GM12878 (cell line): ENCODE measurements at regions not wholly inside any gene's neighbourhood (a gene's known extent, or its start where the extent isn't known, plus 50 kb on each side); places are given as distances from the start of the nearest gene placed in this dataset.

Source experiments
- ATAC-seq: fragments of 200-7000 bp; cut with Tn5 transposase; 3 replicates; pipeline ENCODE4 v1.9.1; 2020; ENCODE audit warnings: mild to moderate bottlenecking, moderate library complexity
- BruUV-seq: library from RNA; stranded (reverse); fragments of 400-500 nt; replicated peaks from 2 replicates; lab custom pipeline; 2021; lab: Mats Ljungman, UMichigan
- CTCF ChIA-PET: fragments of 300-600 bp; sonication (Branson Sonifier 250); formaldehyde crosslinking; extraction: SDS; loops from one replicate; lab custom pipeline; 2021; ENCODE audit warnings: inconsistent platforms; lab: Yijun Ruan, JAX
- POLR2A ChIA-PET: fragments of 350-600 bp; formaldehyde crosslinking; extraction: SDS; loops from one replicate; lab custom pipeline; 2021; ENCODE audit warnings: inconsistent platforms; lab: Charles Lee
- RAD21 ChIA-PET: fragments of 300-600 bp; sonication (Branson Sonifier 250); formaldehyde crosslinking; loops from one replicate; lab custom pipeline; 2023; ENCODE audit warnings: antibody characterized with exemption; ENCODE audit not compliant: unreplicated experiment; lab: Charles Lee
- SMC1A ChIA-PET: fragments of 300-600 bp; sonication (Branson Sonifier 250); formaldehyde crosslinking; loops from one replicate; lab custom pipeline; 2023; ENCODE audit not compliant: unreplicated experiment, uncharacterized antibody; lab: Charles Lee
- DNase-seq: peaks from one replicate; pipeline ENCODE4 v3.0.0-alpha.2; 2011; ENCODE audit warnings: low read depth, low spot score
- FAIRE-seq: peaks from 3 replicates; lab custom pipeline; 2011; peaks lifted over from hg19 to GRCh38; lab: Jason Lieb, UNC
- H2AFZ ChIP-seq: 2 replicates; pipeline ENCODE4 v1.6.0; 2011; ENCODE audit warnings: low read depth, low read length, control low read depth; ENCODE audit not compliant: control insufficient read depth
- H3K27ac ChIP-seq: 2 replicates; pipeline ENCODE4 v1.5.1; 2011; ENCODE audit warnings: control low read depth; ENCODE audit not compliant: control insufficient read depth, insufficient read depth
- H3K27me3 ChIP-seq, 2 experiments: replicated peaks in 1 of 2; 2 replicates each; pipeline versions ENCODE4 v1.6.0 to v1.6.1; 2011; ENCODE audit warnings: low read length in 1 of 2; ENCODE audit not compliant: control insufficient read depth in 2 of 2, insufficient read depth in 2 of 2
- H3K36me3 ChIP-seq, 2 experiments: 2 replicates each; pipeline ENCODE4 v1.5.1; 2011; ENCODE audit warnings: low read length in 1 of 2; ENCODE audit not compliant: control insufficient read depth in 2 of 2, insufficient read depth in 2 of 2
- H3K4me1 ChIP-seq: 2 replicates; pipeline ENCODE4 v1.6.1; 2011; ENCODE audit warnings: mild to moderate bottlenecking, low read length, moderate library complexity, mixed read lengths; ENCODE audit not compliant: control insufficient read depth, insufficient read depth
- H3K4me2 ChIP-seq: 2 replicates; pipeline ENCODE4 v1.6.0; 2011; ENCODE audit warnings: control low read depth; ENCODE audit not compliant: control insufficient read depth, insufficient read depth
- H3K4me3 ChIP-seq: fragments of 200-600 bp; sonication (generic); 2 replicates; pipeline ENCODE4 v1.5.1; 2016
- H3K79me2 ChIP-seq: 2 replicates; pipeline ENCODE4 v1.6.0; 2011; ENCODE audit warnings: low read length; ENCODE audit not compliant: control insufficient read depth, insufficient read depth
- H3K9ac ChIP-seq: 2 replicates; pipeline ENCODE4 v1.8.0; 2011; ENCODE audit warnings: low read length, control low read depth, mixed read lengths; ENCODE audit not compliant: control insufficient read depth, insufficient read depth
- H3K9me3 ChIP-seq: replicated peaks from 3 replicates; pipeline ENCODE4 v1.5.1; 2011; ENCODE audit warnings: mild to moderate bottlenecking, low read length; ENCODE audit not compliant: control insufficient read depth, insufficient read depth
- H4K20me1 ChIP-seq: 2 replicates; pipeline ENCODE4 v1.6.0; 2011; ENCODE audit not compliant: control insufficient read depth, insufficient read depth
- BMI1 ChIP-seq: fragments of 450-650 bp; IDR thresholded peaks from 2 replicates; pipeline ENCODE4 v1.6.1; 2016; ENCODE audit warnings: mild to moderate bottlenecking, moderate library complexity, borderline replicate concordance
- CREM ChIP-seq: IDR thresholded peaks from 2 replicates; pipeline ENCODE4 v1.6.1; 2014; ENCODE audit warnings: antibody characterized with exemption, low read depth
- MTA3 ChIP-seq: IDR thresholded peaks from 2 replicates; pipeline ENCODE4 v1.6.1; 2012; ENCODE audit warnings: low read length, inconsistent platforms, borderline replicate concordance
- RELA ChIP-seq: fragments of 450-650 bp; IDR thresholded peaks from 2 replicates; pipeline ENCODE4 v1.8.0; 2014; ENCODE audit warnings: borderline replicate concordance; ENCODE audit not compliant: partially characterized antibody
- STAT3 ChIP-seq: IDR thresholded peaks from 2 replicates; pipeline ENCODE4 v1.6.1; 2011; ENCODE audit warnings: low read depth, low read length, improper control_type of control experiment
- ZZZ3 ChIP-seq: IDR thresholded peaks from 2 replicates; pipeline ENCODE4 v1.6.1; 2011; ENCODE audit warnings: low read depth; ENCODE audit not compliant: control insufficient read depth, insufficient read length
- WGBS: methylation state at CpG from one replicate; pipeline ENCODE4 v1.1.6; 2016; ENCODE audit warnings: low lambda C conversion rate; ENCODE audit not compliant: insufficient replicate concordance, insufficient coverage; ENCODE audit errors: missing lambda C conversion rate; 5-methylcytosine and 5-hydroxymethylcytosine counted together
- in situ Hi-C: fragments of 300-500 bp; cut with MboI; formaldehyde crosslinking; loops from 9 replicates; pipeline ENCODE4 v1.14.3; 2018; ENCODE audit warnings: mixed read lengths
- intact Hi-C: fragments of 100-400 bp; cut with micrococcal nuclease; formaldehyde crosslinking; loops from one replicate; pipeline ENCODE4 v1.14.2; 2022; ENCODE audit not compliant: unreplicated experiment
- TF ChIP-seq, protein P1 (sequence below): IDR thresholded peaks from 2 replicates; pipeline ENCODE4 v1.6.1; 2012; ENCODE audit warnings: low read depth, low read length, improper control_type of control experiment
- TF ChIP-seq, protein P2 (sequence below): fragments of 450-650 bp; IDR thresholded peaks from 2 replicates; pipeline ENCODE4 v1.6.1; 2017; ENCODE audit warnings: low read depth, mild to moderate bottlenecking, moderate library complexity
- TF ChIP-seq, protein P3 (sequence below): fragments of 150-350 bp; IDR thresholded peaks from 2 replicates; pipeline ENCODE4 v1.6.1; 2014; ENCODE audit warnings: mild to moderate bottlenecking, low read depth, low read length

DNA sequence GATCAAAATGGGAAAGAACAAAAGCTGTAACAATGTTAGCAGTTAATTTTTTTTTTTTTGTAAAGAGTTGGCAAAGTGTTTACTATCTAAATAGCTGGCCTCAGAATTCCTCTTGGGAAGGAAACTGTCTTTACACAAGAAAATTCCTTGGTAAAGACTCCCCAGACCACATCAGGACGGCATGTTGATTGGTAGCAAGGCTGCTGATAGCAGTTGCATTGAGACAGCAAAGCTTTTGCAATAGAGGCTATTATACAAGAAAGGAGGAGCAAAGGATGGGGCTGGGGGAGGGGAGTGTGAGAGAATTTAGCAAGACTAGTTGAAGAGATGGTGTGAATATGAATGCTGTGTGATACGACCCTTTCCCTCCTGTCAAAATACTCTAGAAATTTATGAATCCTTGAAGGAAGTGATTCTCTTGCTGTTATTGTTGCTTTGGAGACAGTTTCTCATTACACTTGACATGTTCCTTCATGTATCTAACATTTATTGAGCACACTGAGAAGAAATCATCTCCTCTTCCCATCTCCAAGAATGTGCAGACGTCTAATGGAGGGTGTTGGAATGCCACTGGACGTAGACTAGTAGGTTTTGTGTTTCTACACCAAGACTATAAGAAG lies 355.6 kb downstream of the SIPA1L2 start:
- BruUV-seq: no TSS peak
- SMC1A ChIA-PET: no interaction called here
- WGBS: 0% methylated on average over 4 of the region's 4 CpGs
- RAD21 ChIA-PET: no interaction called here
- H3K4me1 ChIP-seq: no peaks in the 10 kb centered on the region
- H4K20me1 ChIP-seq: no peaks in the 10 kb centered on the region
- no peak overlapping the region for H3K9ac ChIP-seq
- DNase-seq (no peak), ATAC-seq (no peak), FAIRE-seq (no peak)
- H2AFZ ChIP-seq: no peak overlapping the region
- no peaks in the 10 kb centered on the region for H3K36me3 ChIP-seq
- POLR2A ChIA-PET: no interaction called here
- in situ Hi-C loops: no loop called here
- no peaks in the 10 kb centered on the region for H3K9me3 ChIP-seq
- intact Hi-C loops: no loop called here
- H3K79me2 ChIP-seq: no peaks in the 10 kb centered on the region
- no peaks in the 10 kb centered on the region for H3K27me3 ChIP-seq
- TF ChIP-seq MTA3 (no peak), ZZZ3 (no peak), STAT3 (no peak)
- TF ChIP-seq, protein P1, sequence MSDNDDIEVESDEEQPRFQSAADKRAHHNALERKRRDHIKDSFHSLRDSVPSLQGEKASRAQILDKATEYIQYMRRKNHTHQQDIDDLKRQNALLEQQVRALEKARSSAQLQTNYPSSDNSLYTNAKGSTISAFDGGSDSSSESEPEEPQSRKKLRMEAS: no peak
- TF ChIP-seq, protein P2, sequence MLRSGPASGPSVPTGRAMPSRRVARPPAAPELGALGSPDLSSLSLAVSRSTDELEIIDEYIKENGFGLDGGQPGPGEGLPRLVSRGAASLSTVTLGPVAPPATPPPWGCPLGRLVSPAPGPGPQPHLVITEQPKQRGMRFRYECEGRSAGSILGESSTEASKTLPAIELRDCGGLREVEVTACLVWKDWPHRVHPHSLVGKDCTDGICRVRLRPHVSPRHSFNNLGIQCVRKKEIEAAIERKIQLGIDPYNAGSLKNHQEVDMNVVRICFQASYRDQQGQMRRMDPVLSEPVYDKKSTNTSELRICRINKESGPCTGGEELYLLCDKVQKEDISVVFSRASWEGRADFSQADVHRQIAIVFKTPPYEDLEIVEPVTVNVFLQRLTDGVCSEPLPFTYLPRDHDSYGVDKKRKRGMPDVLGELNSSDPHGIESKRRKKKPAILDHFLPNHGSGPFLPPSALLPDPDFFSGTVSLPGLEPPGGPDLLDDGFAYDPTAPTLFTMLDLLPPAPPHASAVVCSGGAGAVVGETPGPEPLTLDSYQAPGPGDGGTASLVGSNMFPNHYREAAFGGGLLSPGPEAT: no peak
- H3K27ac ChIP-seq: no peak overlapping the region
- no peak overlapping the region for H3K4me3 ChIP-seq
- no peak overlapping the region for H3K4me2 ChIP-seq
- CTCF ChIA-PET: no interaction called here

DNA sequence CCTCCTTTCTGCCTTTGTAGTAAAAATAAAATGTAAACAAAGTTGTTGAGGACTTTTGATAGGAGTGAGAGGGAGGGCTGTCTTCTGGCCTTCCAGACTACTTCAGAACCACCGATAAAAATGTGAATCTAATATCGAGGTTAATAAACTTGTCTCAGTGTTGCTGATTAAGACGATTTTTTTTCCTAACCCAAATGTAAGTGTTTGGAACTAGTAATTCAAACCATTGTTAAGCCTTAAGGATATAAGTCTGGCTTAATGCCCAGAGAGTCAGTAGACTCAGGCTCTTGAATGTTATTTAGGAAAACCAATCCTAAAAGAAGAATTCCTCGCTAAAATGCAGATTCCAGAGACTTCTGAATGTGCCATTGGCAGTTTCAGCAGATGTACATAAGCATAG lies 356.9 kb downstream of the SIPA1L2 start:
- H4K20me1 ChIP-seq: no peaks in the 10 kb centered on the region
- no peak overlapping the region for H3K9ac ChIP-seq
- in situ Hi-C loops: no loop called here
- FAIRE-seq: no peak
- H3K9me3 ChIP-seq: no peaks in the 10 kb centered on the region
- CTCF ChIA-PET: no interaction called here
- H3K27me3 ChIP-seq: no peaks in the 10 kb centered on the region
- intact Hi-C loops: no loop called here
- H3K79me2 ChIP-seq: no peaks in the 10 kb centered on the region
- H3K27ac ChIP-seq: no peak overlapping the region
- H3K4me1 ChIP-seq: no peaks in the 10 kb centered on the region
- no peak overlapping the region for H3K4me3 ChIP-seq
- ATAC-seq: no peak
- no peak overlapping the region for H3K4me2 ChIP-seq
- no peak overlapping the region for H2AFZ ChIP-seq
- TF ChIP-seq, protein P3, sequence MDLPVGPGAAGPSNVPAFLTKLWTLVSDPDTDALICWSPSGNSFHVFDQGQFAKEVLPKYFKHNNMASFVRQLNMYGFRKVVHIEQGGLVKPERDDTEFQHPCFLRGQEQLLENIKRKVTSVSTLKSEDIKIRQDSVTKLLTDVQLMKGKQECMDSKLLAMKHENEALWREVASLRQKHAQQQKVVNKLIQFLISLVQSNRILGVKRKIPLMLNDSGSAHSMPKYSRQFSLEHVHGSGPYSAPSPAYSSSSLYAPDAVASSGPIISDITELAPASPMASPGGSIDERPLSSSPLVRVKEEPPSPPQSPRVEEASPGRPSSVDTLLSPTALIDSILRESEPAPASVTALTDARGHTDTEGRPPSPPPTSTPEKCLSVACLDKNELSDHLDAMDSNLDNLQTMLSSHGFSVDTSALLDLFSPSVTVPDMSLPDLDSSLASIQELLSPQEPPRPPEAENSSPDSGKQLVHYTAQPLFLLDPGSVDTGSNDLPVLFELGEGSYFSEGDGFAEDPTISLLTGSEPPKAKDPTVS: no peak
- no peak for TF ChIP-seq CREM
- no peak for TF ChIP-seq BMI1
- TF ChIP-seq RELA: no peak
- no TSS peak for BruUV-seq
- 22% methylated on average over 4 of the region's 4 CpGs for WGBS
- POLR2A ChIA-PET: no interaction called here
- RAD21 ChIA-PET: no interaction called here
- no peak for DNase-seq
- H3K36me3 ChIP-seq: no peaks in the 10 kb centered on the region
- SMC1A ChIA-PET: no interaction called here
